Nephron (organoid): ENCODE measurements at regions not wholly inside any gene's neighbourhood (a gene's known extent, or its start where the extent isn't known, plus 50 kb on each side); places are given as distances from the start of the nearest gene placed in this dataset.

ENCODE experiments used
- H3K27ac Mint-ChIP-seq, 3 experiments: 2 replicates each; pipeline ENCODE4 v1.8.0; 2020; ENCODE audit warnings: mixed read lengths in 3 of 3, mild to moderate bottlenecking in 2 of 3, moderate library complexity in 1 of 3
- H3K27me3 Mint-ChIP-seq: 2 replicates; pipeline ENCODE4 v1.8.0; 2021; ENCODE audit warnings: low read depth, mild to moderate bottlenecking, moderate library complexity, mixed read lengths
- H3K36me3 Mint-ChIP-seq: 2 replicates; pipeline ENCODE4 v1.8.0; 2020; ENCODE audit warnings: low read depth, mixed read lengths
- H3K4me1 Mint-ChIP-seq: 2 replicates; pipeline ENCODE4 v1.8.0; 2020; ENCODE audit warnings: mixed read lengths
- H3K4me3 Mint-ChIP-seq, 3 experiments: 2 replicates each; pipeline ENCODE4 v1.8.0; 2020; ENCODE audit warnings: mild to moderate bottlenecking in 3 of 3, mixed read lengths in 3 of 3, moderate library complexity in 2 of 3
- H3K9me3 Mint-ChIP-seq: 2 replicates; pipeline ENCODE4 v1.8.0; 2020; ENCODE audit warnings: mixed read lengths
- CTCF ChIP-seq, 3 experiments: fragments of 200-600 bp; sonication (generic); IDR thresholded peaks; one replicate each; pipeline ENCODE4 v1.5.0; 2021; ENCODE audit warnings: antibody characterized with exemption in 3 of 3; ENCODE audit not compliant: unreplicated experiment in 3 of 3

GRCh38 chr9:108709126-108709525, 146.7 kb downstream of the ACTL7B start:
- TF ChIP-seq CTCF (IDR thresholded peaks at IDR 0.05; ENCODE audit: unreplicated experiment in 3 of 3) = no peak
- Mint-ChIP-seq H3K4me1 (peaks cover 3% of the 10 kb centered on the region), H3K36me3 (no peaks in the 10 kb centered on the region), H3K27me3 (peaks cover 5% of the 10 kb centered on the region), H3K4me3 (no peak overlapping the region), H3K9me3 (peaks cover 3% of the 10 kb centered on the region), H3K27ac (no peak overlapping the region)

GRCh38 chr9:108708448-108708847, 147.3 kb downstream of the ACTL7B start:
- no peak overlapping the region for H3K27ac Mint-ChIP-seq
- H3K27me3 Mint-ChIP-seq = peaks cover 5% of the 10 kb centered on the region
- no peaks in the 10 kb centered on the region for H3K36me3 Mint-ChIP-seq
- H3K4me3 Mint-ChIP-seq = no peak overlapping the region
- peaks cover 7% of the 10 kb centered on the region for H3K4me1 Mint-ChIP-seq
- H3K9me3 Mint-ChIP-seq = peaks cover 3% of the 10 kb centered on the region
- TF ChIP-seq CTCF (IDR thresholded peaks at IDR 0.05; ENCODE audit: unreplicated experiment in 3 of 3) = no peak

GRCh38 chr9:108707120-108707519, 148.7 kb downstream of the ACTL7B start:
- no peak overlapping the region for H3K27ac Mint-ChIP-seq
- H3K9me3 Mint-ChIP-seq = no peaks in the 10 kb centered on the region
- peaks cover 7% of the 10 kb centered on the region for H3K4me1 Mint-ChIP-seq
- no peak for TF ChIP-seq CTCF (IDR thresholded peaks at IDR 0.05; ENCODE audit: unreplicated experiment in 3 of 3)
- peaks cover 5% of the 10 kb centered on the region for H3K27me3 Mint-ChIP-seq
- H3K36me3 Mint-ChIP-seq = no peaks in the 10 kb centered on the region
- H3K4me3 Mint-ChIP-seq = no peak overlapping the region

GRCh38 chr9:108704156-108704852, 151.5 kb downstream of the ACTL7B start:
- Mint-ChIP-seq H3K4me3 (no peak overlapping the region), H3K27ac (peak overlapping the region in 1 of 3 experiments; percentile 31), H3K36me3 (no peaks in the 10 kb centered on the region), H3K9me3 (no peaks in the 10 kb centered on the region), H3K4me1 (peaks cover 7% of the 10 kb centered on the region), H3K27me3 (peaks cover 5% of the 10 kb centered on the region)
- no peak for TF ChIP-seq CTCF (IDR thresholded peaks at IDR 0.05; ENCODE audit: unreplicated experiment in 3 of 3)

- no peaks in the 10 kb centered on the region for H3K9me3 Mint-ChIP-seq
- no peak overlapping the region for H3K4me3 Mint-ChIP-seq
- H3K4me1 Mint-ChIP-seq = peaks cover 7% of the 10 kb centered on the region
- H3K36me3 Mint-ChIP-seq = no peaks in the 10 kb centered on the region
- H3K27me3 Mint-ChIP-seq = peaks cover 9% of the 10 kb centered on the region
- TF ChIP-seq CTCF (IDR thresholded peaks at IDR 0.05; ENCODE audit: unreplicated experiment in 3 of 3) = no peak
- H3K27ac Mint-ChIP-seq = no peak overlapping the region
Observed at GRCh38 chr9:108703429-108703828, 152.4 kb downstream of the ACTL7B start.

- H3K4me3 Mint-ChIP-seq = no peak overlapping the region
- H3K27me3 Mint-ChIP-seq = peaks cover 9% of the 10 kb centered on the region
- no peaks in the 10 kb centered on the region for H3K36me3 Mint-ChIP-seq
- H3K4me1 Mint-ChIP-seq = peaks cover 7% of the 10 kb centered on the region
- H3K9me3 Mint-ChIP-seq = no peaks in the 10 kb centered on the region
- no peak for TF ChIP-seq CTCF (IDR thresholded peaks at IDR 0.05; ENCODE audit: unreplicated experiment in 3 of 3)
- H3K27ac Mint-ChIP-seq = no peak overlapping the region
Observed at GRCh38 chr9:108702681-108703080, 153.1 kb downstream of the ACTL7B start.
